ENCODE measurements at regions not wholly inside any gene's neighbourhood (a gene's known extent, or its start where the extent isn't known, plus 50 kb on each side); places are given as distances from the start of the nearest gene placed in this dataset.
"Not testable (repeated sequence)": the region's sequence is repeated elsewhere in the genome, so short reads cannot be mapped to it uniquely, and the experiment has no call there.

DNA sequence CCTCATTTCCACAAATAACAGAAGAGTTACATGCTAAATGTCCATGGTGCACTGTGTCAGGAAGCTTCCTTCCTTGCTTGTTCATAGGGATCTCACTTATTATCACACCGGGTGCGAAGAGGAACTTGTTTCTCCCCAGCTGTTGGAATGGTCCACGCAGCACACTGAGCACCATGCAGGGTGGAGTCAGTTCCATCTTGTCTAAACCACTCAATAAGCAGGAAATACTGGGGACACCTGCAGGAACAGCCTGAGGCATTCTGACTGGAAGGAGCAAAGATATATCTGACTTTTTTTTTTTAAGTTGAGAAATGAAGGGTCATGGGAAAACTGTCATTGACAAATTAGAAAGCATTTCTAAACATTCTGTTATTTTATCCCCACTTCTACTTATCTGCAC lies 70.0 kb upstream of the WDR72 start:
- DNase-seq (no peak), ATAC-seq (no peak)
- Histone ChIP-seq H3K4me3 (ENCODE audit: low read length) (no peak overlapping the region), H3K27ac (ENCODE audit: low read depth, low read length) (no peak overlapping the region), H3K4me1 (ENCODE audit: control insufficient read depth in 2 of 2, insufficient read depth in 2 of 2, low read length in 2 of 2) (no peaks in the 10 kb centered on the region), H3K27me3 (ENCODE audit: control insufficient read depth in 2 of 2, insufficient read depth in 2 of 2, low read length in 2 of 2) (no peaks in the 10 kb centered on the region), H3K36me3 (ENCODE audit: control insufficient read depth in 2 of 3, insufficient read depth in 3 of 3, low read length in 3 of 3) (no peaks in the 10 kb centered on the region), H3K9me3 (ENCODE audit: control insufficient read depth in 2 of 3, low read length in 3 of 3) (no peaks in the 10 kb centered on the region)
- Mint-ChIP-seq H3K4me1 (no peaks in the 10 kb centered on the region), H3K27ac (peak overlapping the region in 1 of 9 donors; percentile 2), H3K27me3 (peaks cover 0 to 18% (median 11%) of the 10 kb centered on the region in 5 donors), H3K36me3 (no peaks in the 10 kb centered on the region), H3K4me3 (no peak overlapping the region), H3K9me3 (peaks cover 0 to 7% (median 3%) of the 10 kb centered on the region in 11 donors)
- CTCF ChIA-PET, result no interaction called here
- intact Hi-C loops (cut with micrococcal nuclease), result no loop called here
- POLR2A ChIA-PET, result no interaction called here

DNA sequence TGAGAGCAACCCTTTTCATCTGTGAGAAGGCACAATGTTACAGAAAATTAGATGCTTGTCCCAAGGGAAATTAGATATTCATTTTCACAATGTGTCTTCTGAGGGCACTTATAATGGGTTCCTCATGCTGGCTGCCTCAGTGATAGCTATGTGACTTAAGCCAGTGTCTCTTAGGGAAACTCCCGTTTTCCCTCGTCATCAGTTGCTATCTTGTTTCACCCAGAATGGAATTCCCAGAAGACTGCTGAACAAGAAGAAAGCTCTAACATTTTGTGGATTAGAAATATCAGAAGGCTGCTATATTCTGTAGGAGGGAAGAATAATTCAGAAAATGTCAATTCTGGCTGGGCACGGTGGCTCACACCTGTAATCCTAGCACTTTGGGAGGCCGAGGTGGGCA lies 67.9 kb upstream of the WDR72 start:
- no peak overlapping the region for H3K4me3 ChIP-seq (ENCODE audit: low read length)
- no peak overlapping the region for H3K27ac ChIP-seq (ENCODE audit: low read depth, low read length)
- H3K36me3 ChIP-seq (ENCODE audit: control insufficient read depth in 2 of 3, insufficient read depth in 3 of 3, low read length in 3 of 3), result no peaks in the 10 kb centered on the region
- intact Hi-C loops (cut with micrococcal nuclease), result no loop called here
- H3K27me3 ChIP-seq (ENCODE audit: control insufficient read depth in 2 of 2, insufficient read depth in 2 of 2, low read length in 2 of 2), result no peaks in the 10 kb centered on the region
- CTCF ChIA-PET, result no interaction called here
- Mint-ChIP-seq H3K4me1 (no peaks in the 10 kb centered on the region), H3K4me3 (no peak overlapping the region), H3K27ac (no peak overlapping the region), H3K27me3 (peaks cover 0 to 18% (median 11%) of the 10 kb centered on the region in 5 donors), H3K9me3 (peaks cover 0 to 16% (median 4%) of the 10 kb centered on the region in 11 donors), H3K36me3 (no peaks in the 10 kb centered on the region)
- POLR2A ChIA-PET, result no interaction called here
- DNase-seq (no peak), ATAC-seq (no peak)
- H3K4me1 ChIP-seq (ENCODE audit: control insufficient read depth in 2 of 2, insufficient read depth in 2 of 2, low read length in 2 of 2), result no peaks in the 10 kb centered on the region
- H3K9me3 ChIP-seq (ENCODE audit: control insufficient read depth in 2 of 3, low read length in 3 of 3), result no peaks in the 10 kb centered on the region

DNA sequence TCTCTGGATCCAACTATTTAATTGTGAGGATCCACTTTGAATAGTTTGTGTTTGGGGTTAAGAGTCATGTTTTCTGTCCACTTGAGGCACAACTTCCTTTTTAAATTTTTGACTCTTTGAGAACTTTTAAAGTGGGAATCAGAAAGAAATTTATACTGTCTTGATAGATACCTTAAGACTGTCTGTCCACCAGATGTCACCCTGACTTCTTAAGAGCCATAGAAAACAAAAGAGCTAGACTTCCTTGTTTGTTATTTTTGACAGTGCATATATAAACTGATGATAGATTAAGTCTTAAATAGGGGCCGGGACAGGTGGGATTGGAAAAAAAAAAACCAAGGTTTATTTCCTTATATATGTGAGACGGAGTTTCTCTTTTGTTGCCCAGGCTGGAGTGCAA lies 52.1 kb upstream of the WDR72 start:
- H3K9me3 ChIP-seq (ENCODE audit: control insufficient read depth in 2 of 3, low read length in 3 of 3), result no peaks in the 10 kb centered on the region
- no peaks in the 10 kb centered on the region for H3K36me3 Mint-ChIP-seq
- no peak overlapping the region for H3K27ac ChIP-seq (ENCODE audit: low read depth, low read length)
- H3K4me1 Mint-ChIP-seq, result peaks cover 0 to 5% (median 0%) of the 10 kb centered on the region in 7 donors
- CTCF ChIA-PET, result no interaction called here
- H3K4me3 Mint-ChIP-seq, result no peak overlapping the region
- no peaks in the 10 kb centered on the region for H3K27me3 ChIP-seq (ENCODE audit: control insufficient read depth in 2 of 2, insufficient read depth in 2 of 2, low read length in 2 of 2)
- DNase-seq (no peak), ATAC-seq (no peak)
- no peaks in the 10 kb centered on the region for H3K36me3 ChIP-seq (ENCODE audit: control insufficient read depth in 2 of 3, insufficient read depth in 3 of 3, low read length in 3 of 3)
- no peaks in the 10 kb centered on the region for H3K4me1 ChIP-seq (ENCODE audit: control insufficient read depth in 2 of 2, insufficient read depth in 2 of 2, low read length in 2 of 2)
- peaks cover 0 to 2% (median 0%) of the 10 kb centered on the region in 11 donors for H3K9me3 Mint-ChIP-seq
- H3K27ac Mint-ChIP-seq, result no peak overlapping the region
- intact Hi-C loops (cut with micrococcal nuclease), result no loop called here
- POLR2A ChIA-PET, result no interaction called here
- H3K27me3 Mint-ChIP-seq, result peaks cover 0 to 12% (median 6%) of the 10 kb centered on the region in 5 donors
- H3K4me3 ChIP-seq (ENCODE audit: low read length), result no peak overlapping the region

DNA sequence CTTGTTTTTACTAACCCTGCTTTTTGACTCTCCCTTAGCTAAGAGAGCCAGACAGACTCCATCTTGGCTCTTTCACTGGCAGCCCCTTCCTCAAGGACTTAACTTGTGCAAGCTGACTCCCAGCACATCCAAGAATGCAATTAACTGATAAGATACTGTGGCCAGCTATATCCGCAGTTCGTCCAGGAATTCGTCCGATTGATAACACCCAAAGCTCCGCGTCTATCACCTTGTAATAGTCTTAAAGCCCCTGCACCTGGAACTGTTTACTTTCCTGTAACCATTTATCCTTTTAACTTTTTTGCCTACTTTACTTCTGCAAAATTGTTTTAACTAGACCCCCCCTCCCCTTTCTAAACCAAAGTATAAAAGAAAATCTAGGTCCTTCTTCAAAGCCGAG lies 50.8 kb upstream of the WDR72 start:
- H3K36me3 ChIP-seq (ENCODE audit: control insufficient read depth in 2 of 3, insufficient read depth in 3 of 3, low read length in 3 of 3); H3K4me1 Mint-ChIP-seq; POLR2A ChIA-PET; H3K9me3 Mint-ChIP-seq; H3K36me3 Mint-ChIP-seq; H3K27me3 ChIP-seq (ENCODE audit: control insufficient read depth in 2 of 2, insufficient read depth in 2 of 2, low read length in 2 of 2); H3K27ac Mint-ChIP-seq; H3K4me1 ChIP-seq (ENCODE audit: control insufficient read depth in 2 of 2, insufficient read depth in 2 of 2, low read length in 2 of 2); H3K4me3 Mint-ChIP-seq; CTCF ChIA-PET; intact Hi-C loops (cut with micrococcal nuclease); H3K27ac ChIP-seq (ENCODE audit: low read depth, low read length); DNase-seq; H3K9me3 ChIP-seq (ENCODE audit: control insufficient read depth in 2 of 3, low read length in 3 of 3); H3K4me3 ChIP-seq (ENCODE audit: low read length); ATAC-seq: not testable (repeated sequence)
- H3K27me3 Mint-ChIP-seq, result peaks cover 0 to 10% (median 6%) of the 10 kb centered on the region in 5 donors

All from naive thymus-derived CD4-positive, alpha-beta T cell (primary cell).